WTC11 (cell line): ENCODE measurements at regions not wholly inside any gene's neighbourhood (a gene's known extent, or its start where the extent isn't known, plus 50 kb on each side); places are given as distances from the start of the nearest gene placed in this dataset.

Source experiments
- CTCF ChIP-seq: fragments of 200-600 bp; IDR thresholded peaks from 2 replicates; pipeline ENCODE4 v1.8.0; 2022; ENCODE audit warnings: antibody characterized with exemption
- ESRRA ChIP-seq: sonication (generic); formaldehyde crosslinking; IDR thresholded peaks from 2 replicates; pipeline ENCODE4 v1.8.1; 2022; ENCODE audit warnings: mild to moderate bottlenecking, missing genetic modification reagents, borderline replicate concordance
- MAX ChIP-seq: sonication (generic); formaldehyde crosslinking; IDR thresholded peaks from 2 replicates; pipeline ENCODE4 v1.8.0; 2022; ENCODE audit warnings: mild to moderate bottlenecking, missing genetic modification reagents

GRCh38 chr2:142323206-142323605 is 192.4 kb upstream of the LRP1B start:
- TF ChIP-seq MAX (CRISPR knock-in tag) (no peak), CTCF (no peak), ESRRA (CRISPR knock-in tag) (no peak)
